ENCODE measurements at regions not wholly inside any gene's neighbourhood (a gene's known extent, or its start where the extent isn't known, plus 50 kb on each side); places are given as distances from the start of the nearest gene placed in this dataset.

- no peak for TF ChIP-seq MXI1 (IDR thresholded peaks at IDR 0.05; ENCODE audit: borderline replicate concordance, low read depth, low read length)
- no peak for TF ChIP-seq CTCF (CRISPR knock-in tag; IDR thresholded peaks at IDR 0.05)
- no peak for TF ChIP-seq KDM5B (CRISPR knock-in tag; IDR thresholded peaks at IDR 0.05; ENCODE audit: borderline replicate concordance)
- no peak for TF ChIP-seq HOXD1 (CRISPR knock-in tag; IDR thresholded peaks at IDR 0.05)
- TF ChIP-seq HOXA5 (CRISPR knock-in tag; IDR thresholded peaks at IDR 0.05), result no peak
- TF ChIP-seq PHF8 (CRISPR knock-in tag; IDR thresholded peaks at IDR 0.05), result no peak
- no peak for TF ChIP-seq ZSCAN5A (CRISPR knock-in tag; IDR thresholded peaks at IDR 0.05; ENCODE audit: borderline replicate concordance)
- TF ChIP-seq, protein P1, sequence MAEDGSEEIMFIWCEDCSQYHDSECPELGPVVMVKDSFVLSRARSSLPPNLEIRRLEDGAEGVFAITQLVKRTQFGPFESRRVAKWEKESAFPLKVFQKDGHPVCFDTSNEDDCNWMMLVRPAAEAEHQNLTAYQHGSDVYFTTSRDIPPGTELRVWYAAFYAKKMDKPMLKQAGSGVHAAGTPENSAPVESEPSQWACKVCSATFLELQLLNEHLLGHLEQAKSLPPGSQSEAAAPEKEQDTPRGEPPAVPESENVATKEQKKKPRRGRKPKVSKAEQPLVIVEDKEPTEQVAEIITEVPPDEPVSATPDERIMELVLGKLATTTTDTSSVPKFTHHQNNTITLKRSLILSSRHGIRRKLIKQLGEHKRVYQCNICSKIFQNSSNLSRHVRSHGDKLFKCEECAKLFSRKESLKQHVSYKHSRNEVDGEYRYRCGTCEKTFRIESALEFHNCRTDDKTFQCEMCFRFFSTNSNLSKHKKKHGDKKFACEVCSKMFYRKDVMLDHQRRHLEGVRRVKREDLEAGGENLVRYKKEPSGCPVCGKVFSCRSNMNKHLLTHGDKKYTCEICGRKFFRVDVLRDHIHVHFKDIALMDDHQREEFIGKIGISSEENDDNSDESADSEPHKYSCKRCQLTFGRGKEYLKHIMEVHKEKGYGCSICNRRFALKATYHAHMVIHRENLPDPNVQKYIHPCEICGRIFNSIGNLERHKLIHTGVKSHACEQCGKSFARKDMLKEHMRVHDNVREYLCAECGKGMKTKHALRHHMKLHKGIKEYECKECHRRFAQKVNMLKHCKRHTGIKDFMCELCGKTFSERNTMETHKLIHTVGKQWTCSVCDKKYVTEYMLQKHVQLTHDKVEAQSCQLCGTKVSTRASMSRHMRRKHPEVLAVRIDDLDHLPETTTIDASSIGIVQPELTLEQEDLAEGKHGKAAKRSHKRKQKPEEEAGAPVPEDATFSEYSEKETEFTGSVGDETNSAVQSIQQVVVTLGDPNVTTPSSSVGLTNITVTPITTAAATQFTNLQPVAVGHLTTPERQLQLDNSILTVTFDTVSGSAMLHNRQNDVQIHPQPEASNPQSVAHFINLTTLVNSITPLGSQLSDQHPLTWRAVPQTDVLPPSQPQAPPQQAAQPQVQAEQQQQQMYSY (CRISPR knock-in tag; IDR thresholded peaks at IDR 0.05), result no peak
- TF ChIP-seq MTF1 (CRISPR knock-in tag; IDR thresholded peaks at IDR 0.05), result no peak
- TF ChIP-seq ZNF644 (CRISPR knock-in tag; IDR thresholded peaks at IDR 0.05; ENCODE audit: low read depth), result no peak
- no peak for TF ChIP-seq ZNF354B (CRISPR knock-in tag; IDR thresholded peaks at IDR 0.05)
- no peak for TF ChIP-seq DNMT1 (CRISPR knock-in tag; IDR thresholded peaks at IDR 0.05)
Observed at GRCh38 chr22:47798229-47798628, 1035.8 kb downstream of the TBC1D22A start.

Data from HepG2 (cell line).